SK-N-SH treated with all-trans-retinoic acid at 6 μM for 48 hours (cell line): ENCODE measurements at regions not wholly inside any gene's neighbourhood (a gene's known extent, or its start where the extent isn't known, plus 50 kb on each side); places are given as distances from the start of the nearest gene placed in this dataset.

Experiments
- BACH2 ChIP-seq: fragments of 250-450 bp; sonication (Bioruptor Pico); IDR thresholded peaks from 2 replicates; pipeline ENCODE4 v1.9.0; 2021; ENCODE audit warnings: mild to moderate bottlenecking, borderline replicate concordance
- ISL1 ChIP-seq: fragments of 250-450 bp; sonication (Bioruptor Pico); IDR thresholded peaks from 2 replicates; pipeline ENCODE4 v2.1.2; 2022; ENCODE audit warnings: mild to moderate bottlenecking, moderate library complexity

DNA sequence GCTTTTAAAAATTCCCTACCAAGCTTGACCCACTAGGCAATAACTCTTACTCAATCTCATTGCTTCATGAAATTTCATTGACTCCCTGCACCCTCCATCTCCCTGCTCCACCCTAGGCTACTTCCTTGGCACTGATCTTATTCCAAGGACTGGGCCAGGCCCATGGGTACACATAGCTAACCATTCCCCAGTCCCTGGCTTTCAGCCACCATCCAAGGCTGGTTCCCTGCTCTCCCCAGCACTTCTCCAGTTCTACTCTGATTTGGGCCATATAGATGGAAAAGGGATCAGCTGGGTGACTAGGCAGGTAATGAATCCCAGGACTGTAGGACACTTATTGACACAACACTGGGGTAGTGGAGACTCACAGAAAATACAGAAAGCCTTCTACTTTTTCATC, 88.1 kb upstream of the NEO1 start:
- TF ChIP-seq BACH2 (no peak), ISL1 (CRISPR knock-in tag) (no peak)
